ENCODE measurements at regions not wholly inside any gene's neighbourhood (a gene's known extent, or its start where the extent isn't known, plus 50 kb on each side); places are given as distances from the start of the nearest gene placed in this dataset.

GRCh38 chr6:126923807-126924206 lies 194.7 kb upstream of the RSPO3 start:
- H3K4me1 Mint-ChIP-seq (ENCODE audit: unreplicated experiment) = no peaks in the 10 kb centered on the region
- H3K4me3 Mint-ChIP-seq = no peak overlapping the region
- no peak for TF ChIP-seq CTCF (conservative IDR thresholded peaks at IDR 0.05)
- H3K9me3 Mint-ChIP-seq = no peaks in the 10 kb centered on the region
- DNase-seq (ENCODE audit: extremely low spot score, unreplicated experiment) = no peak
- no peak overlapping the region for H3K27ac Mint-ChIP-seq
- no peaks in the 10 kb centered on the region for H3K27me3 Mint-ChIP-seq
- H3K36me3 Mint-ChIP-seq = no peaks in the 10 kb centered on the region

- no peak overlapping the region for H3K4me3 Mint-ChIP-seq
- H3K9me3 Mint-ChIP-seq = no peaks in the 10 kb centered on the region
- H3K4me1 Mint-ChIP-seq (ENCODE audit: unreplicated experiment) = no peaks in the 10 kb centered on the region
- no peaks in the 10 kb centered on the region for H3K36me3 Mint-ChIP-seq
- no peaks in the 10 kb centered on the region for H3K27me3 Mint-ChIP-seq
- no peak for DNase-seq (ENCODE audit: extremely low spot score, unreplicated experiment)
- no peak for TF ChIP-seq CTCF (conservative IDR thresholded peaks at IDR 0.05)
- no peak overlapping the region for H3K27ac Mint-ChIP-seq
Measured at GRCh38 chr6:126926926-126927325, 191.5 kb upstream of the RSPO3 start.

- no peak overlapping the region for H3K27ac Mint-ChIP-seq
- H3K9me3 Mint-ChIP-seq = peaks cover 2% of the 10 kb centered on the region
- no peak for TF ChIP-seq CTCF (conservative IDR thresholded peaks at IDR 0.05)
- no peaks in the 10 kb centered on the region for H3K4me1 Mint-ChIP-seq (ENCODE audit: unreplicated experiment)
- H3K4me3 Mint-ChIP-seq = no peak overlapping the region
- H3K27me3 Mint-ChIP-seq = peaks cover 1% of the 10 kb centered on the region
- DNase-seq (ENCODE audit: extremely low spot score, unreplicated experiment) = no peak
- H3K36me3 Mint-ChIP-seq = no peaks in the 10 kb centered on the region
Measured at GRCh38 chr6:126927841-126928240, 190.6 kb upstream of the RSPO3 start.

- no peak overlapping the region for H3K4me3 Mint-ChIP-seq
- no peak for DNase-seq (ENCODE audit: extremely low spot score, unreplicated experiment)
- peaks cover 4% of the 10 kb centered on the region for H3K27me3 Mint-ChIP-seq
- H3K36me3 Mint-ChIP-seq = no peaks in the 10 kb centered on the region
- peaks cover 4% of the 10 kb centered on the region for H3K9me3 Mint-ChIP-seq
- H3K27ac Mint-ChIP-seq = no peak overlapping the region
- H3K4me1 Mint-ChIP-seq (ENCODE audit: unreplicated experiment) = no peaks in the 10 kb centered on the region
- no peak for TF ChIP-seq CTCF (conservative IDR thresholded peaks at IDR 0.05)
Measured at GRCh38 chr6:126937426-126937825, 181.0 kb upstream of the RSPO3 start.

GRCh38 chr6:126939784-126940183 lies 178.7 kb upstream of the RSPO3 start:
- Mint-ChIP-seq H3K9me3 (no peaks in the 10 kb centered on the region), H3K4me3 (no peak overlapping the region), H3K4me1 (ENCODE audit: unreplicated experiment) (peaks cover 7% of the 10 kb centered on the region), H3K36me3 (no peaks in the 10 kb centered on the region), H3K27ac (no peak overlapping the region), H3K27me3 (peaks cover 2% of the 10 kb centered on the region)
- no peak for DNase-seq (ENCODE audit: extremely low spot score, unreplicated experiment)
- no peak for TF ChIP-seq CTCF (conservative IDR thresholded peaks at IDR 0.05)

DNA sequence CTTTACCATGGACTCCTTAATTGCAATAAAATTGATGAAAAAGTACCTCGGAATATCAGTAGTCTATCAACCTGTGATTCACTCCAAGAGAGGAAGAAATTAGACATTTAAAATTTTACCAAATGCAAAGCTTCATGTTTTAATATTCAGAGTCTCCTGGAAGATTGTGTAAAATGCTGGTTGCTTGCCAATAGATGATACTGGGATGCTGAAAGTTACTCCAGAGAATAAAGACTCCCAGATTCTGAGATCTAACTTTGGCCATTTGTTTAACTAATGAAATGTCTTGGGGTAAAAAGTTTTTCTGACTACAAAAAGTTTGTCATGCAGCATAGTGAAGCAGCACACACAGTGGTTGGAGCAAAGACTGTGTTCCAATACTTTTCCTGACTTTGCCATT lies 176.7 kb upstream of the RSPO3 start:
- H3K4me3 Mint-ChIP-seq = no peak overlapping the region
- H3K27me3 Mint-ChIP-seq = peaks cover 2% of the 10 kb centered on the region
- no peak for TF ChIP-seq CTCF (conservative IDR thresholded peaks at IDR 0.05)
- peaks cover 13% of the 10 kb centered on the region for H3K4me1 Mint-ChIP-seq (ENCODE audit: unreplicated experiment)
- H3K27ac Mint-ChIP-seq = no peak overlapping the region
- no peaks in the 10 kb centered on the region for H3K9me3 Mint-ChIP-seq
- DNase-seq (ENCODE audit: extremely low spot score, unreplicated experiment) = no peak
- H3K36me3 Mint-ChIP-seq = no peaks in the 10 kb centered on the region

Measured in type B pancreatic cell (in vitro differentiated cells).